GM18498 (cell line): ENCODE measurements at regions not wholly inside any gene's neighbourhood (a gene's known extent, or its start where the extent isn't known, plus 50 kb on each side); places are given as distances from the start of the nearest gene placed in this dataset.

Experiments
- ATAC-seq: cut with Tn5 transposase; IDR thresholded peaks from one replicate; pipeline ENCODE4 v1.9.1; 2021; ENCODE audit warnings: mild to moderate bottlenecking, moderate library complexity; ENCODE audit not compliant: unreplicated experiment

DNA sequence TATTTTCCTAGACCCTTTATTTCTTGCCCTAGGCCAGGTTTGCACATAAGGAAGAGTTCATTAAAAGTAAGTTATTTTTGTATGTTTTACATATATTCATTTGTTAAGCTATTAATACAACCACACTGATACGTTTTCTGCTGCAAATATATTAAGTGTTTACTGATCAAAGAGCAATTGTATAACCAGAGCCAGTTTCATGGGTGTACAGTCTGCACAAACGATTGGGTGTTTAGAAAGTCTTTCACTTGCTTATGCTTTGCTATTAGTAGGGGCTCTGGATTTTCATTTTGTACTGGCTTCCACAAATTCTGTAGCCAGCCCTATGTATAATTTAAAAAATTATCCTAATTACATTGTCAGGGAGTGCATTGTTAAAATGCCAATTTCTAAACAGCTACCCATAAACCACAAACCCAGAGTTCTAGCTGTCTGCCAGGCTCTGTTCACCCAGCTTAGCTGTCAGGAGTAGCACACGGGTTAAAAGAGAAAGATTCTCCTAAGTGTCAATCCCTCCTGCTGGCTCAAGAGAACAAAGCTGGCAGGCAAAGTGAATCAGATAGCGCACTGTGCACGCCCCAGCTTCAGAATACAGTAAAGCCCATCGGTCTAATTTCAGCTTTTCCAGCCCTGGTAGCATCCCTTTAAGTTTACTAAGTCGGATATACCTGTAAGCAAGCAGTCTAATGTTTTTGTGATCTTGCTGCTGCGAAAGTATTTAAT is 151.0 kb upstream of the LMO3 start:
- no peak for ATAC-seq

DNA sequence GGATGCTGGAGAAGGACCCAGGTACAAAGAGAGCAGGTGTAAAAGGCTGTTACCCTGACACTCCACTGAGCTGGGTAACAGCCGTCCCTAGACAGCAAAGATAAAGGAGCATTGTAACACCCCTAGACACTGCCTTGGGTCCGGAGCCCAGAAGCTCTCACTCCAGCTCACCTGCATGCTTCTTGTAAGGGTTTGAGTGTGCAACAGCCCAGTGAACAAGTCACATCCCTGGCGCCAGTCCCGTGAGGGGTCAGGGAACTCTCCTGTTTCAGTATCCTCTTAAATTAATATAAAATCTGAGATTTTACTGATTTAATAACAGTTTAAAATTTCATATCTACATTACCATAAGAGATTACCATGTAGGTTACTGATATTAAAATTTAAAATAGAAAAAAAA is 124.8 kb upstream of the LMO3 start:
- no peak for ATAC-seq

GRCh38 chr12:16726879-16727278 is 120.9 kb upstream of the LMO3 start:
- no peak for ATAC-seq

DNA sequence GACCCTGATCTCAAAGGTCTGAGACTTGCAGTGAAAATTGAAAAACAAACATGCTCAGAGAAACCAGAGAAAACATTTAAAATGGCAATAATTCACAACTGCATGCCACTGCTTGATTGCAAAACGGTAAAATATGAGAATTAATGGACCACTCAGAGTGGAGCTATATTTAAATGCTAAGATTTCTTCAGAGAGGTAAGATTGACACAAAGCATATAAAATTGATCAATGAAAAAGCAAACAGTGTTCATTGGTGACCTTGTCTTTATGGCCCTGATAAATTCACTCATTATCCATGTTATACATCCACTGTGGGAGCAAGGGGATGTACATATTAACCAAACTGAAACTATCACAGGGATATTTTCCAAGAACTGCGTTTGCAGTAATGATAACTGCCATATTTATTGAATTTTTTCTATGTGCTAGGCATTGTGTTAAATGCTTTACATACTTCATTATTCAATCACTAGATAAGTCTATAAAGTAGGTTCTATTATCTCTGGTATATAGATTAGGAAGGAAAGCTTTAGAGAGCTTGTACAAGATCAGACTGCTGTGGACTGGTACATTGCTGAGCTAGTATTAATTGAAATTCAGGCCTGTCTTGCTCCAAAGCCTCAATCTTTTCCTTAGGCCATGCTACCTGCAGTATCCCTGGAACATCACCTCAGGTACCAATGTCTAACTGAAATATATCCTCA is 113.9 kb upstream of the LMO3 start:
- no peak for ATAC-seq

GRCh38 chr12:16716928-16717327 is 111.0 kb upstream of the LMO3 start:
- no peak for ATAC-seq

GRCh38 chr12:16692099-16692498 is 86.1 kb upstream of the LMO3 start:
- no peak for ATAC-seq

GRCh38 chr12:16691624-16692023 is 85.7 kb upstream of the LMO3 start:
- no peak for ATAC-seq

GRCh38 chr12:16688200-16688599 is 82.2 kb upstream of the LMO3 start:
- no peak for ATAC-seq

- no peak for ATAC-seq
Observed at GRCh38 chr12:16685107-16685506, 79.1 kb upstream of the LMO3 start.

GRCh38 chr12:16681196-16681595 is 75.2 kb upstream of the LMO3 start:
- no peak for ATAC-seq

DNA sequence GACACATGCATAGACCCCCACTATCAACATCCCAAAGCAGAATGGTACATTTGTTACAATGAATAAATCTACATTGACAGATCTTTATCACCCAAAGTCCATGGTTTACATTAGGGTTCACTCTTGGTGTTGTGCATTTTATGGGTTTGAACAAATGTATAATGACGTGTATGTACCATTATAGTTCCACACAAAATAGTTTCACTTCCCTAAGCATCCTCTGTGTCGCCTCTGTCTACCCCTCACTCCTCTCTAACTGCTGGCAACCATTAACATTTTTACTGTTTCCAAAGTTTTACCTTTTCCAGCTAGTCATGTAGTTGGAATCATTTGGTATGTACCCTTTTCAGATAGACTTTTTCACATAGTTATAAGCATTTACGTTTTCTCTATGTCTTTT is 69.5 kb upstream of the LMO3 start:
- ATAC-seq = no peak

DNA sequence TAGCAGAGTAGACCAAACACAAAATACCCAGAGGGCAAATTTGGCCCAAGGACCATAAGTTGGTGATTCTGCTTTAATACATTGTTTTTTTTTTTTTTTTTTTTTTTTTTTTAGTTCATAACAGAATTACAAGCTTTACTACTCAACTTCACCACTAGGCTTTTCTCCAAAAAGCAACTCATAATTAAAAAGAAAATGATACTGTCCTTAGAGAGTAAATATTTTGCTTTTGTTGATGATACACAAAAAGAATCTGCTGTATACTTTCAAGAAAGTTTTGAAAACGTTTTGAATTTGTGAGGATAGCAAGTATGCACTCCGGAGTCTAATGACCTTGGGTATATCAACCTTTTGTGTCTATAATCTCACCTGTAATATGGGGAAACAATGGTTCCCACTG is 68.9 kb upstream of the LMO3 start:
- ATAC-seq = no peak

DNA sequence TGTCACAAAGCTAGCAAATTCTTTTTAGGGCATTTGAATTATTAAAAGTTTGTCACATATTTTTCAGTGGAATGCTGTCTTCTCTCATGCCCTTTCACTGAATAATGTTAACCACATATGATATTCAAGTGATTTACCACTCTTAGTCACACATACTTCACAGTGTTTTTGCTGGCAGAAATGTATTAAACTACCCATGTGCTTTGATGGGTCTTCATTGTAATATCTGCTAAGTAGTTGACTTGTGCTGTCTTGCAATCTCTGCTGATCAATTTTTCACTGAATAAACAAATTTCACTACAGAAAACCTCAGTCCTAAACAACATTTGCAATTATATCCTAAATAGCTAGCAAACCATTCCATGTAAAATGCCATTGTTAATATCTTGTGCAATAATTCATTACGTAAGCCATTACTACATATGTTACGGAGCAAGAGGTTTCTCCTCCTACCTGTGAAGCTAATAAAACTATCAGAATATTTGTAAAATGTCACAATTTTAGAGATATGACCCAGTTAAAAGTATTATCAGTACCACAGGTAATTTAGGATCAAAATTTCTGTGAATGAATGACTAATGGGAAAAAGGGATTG is 64.6 kb upstream of the LMO3 start:
- no peak for ATAC-seq

GRCh38 chr12:16669756-16670155 is 63.8 kb upstream of the LMO3 start:
- no peak for ATAC-seq

DNA sequence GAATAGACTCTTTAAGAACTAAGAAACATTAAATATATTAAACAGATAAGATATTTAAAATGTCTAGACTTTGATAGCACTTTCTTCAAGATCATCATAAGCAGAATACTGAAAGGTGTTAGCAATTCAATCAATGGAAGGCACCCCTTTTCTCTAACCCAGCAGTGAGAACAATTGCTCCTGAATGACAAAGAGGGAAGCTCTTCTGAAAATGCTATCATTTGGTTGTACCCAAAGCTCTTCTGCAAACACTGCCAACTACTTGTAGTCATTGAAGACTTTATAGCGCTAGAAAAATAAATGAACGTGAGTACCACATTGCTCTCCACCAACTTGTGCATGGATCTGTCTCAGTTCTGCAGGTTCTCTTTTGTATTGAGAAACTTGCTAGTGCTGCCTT is 62.2 kb upstream of the LMO3 start:
- no peak for ATAC-seq

- ATAC-seq = no peak
Observed at GRCh38 chr12:16658699-16659098, 52.7 kb upstream of the LMO3 start.
